ENCODE measurements at regions not wholly inside any gene's neighbourhood (a gene's known extent, or its start where the extent isn't known, plus 50 kb on each side); places are given as distances from the start of the nearest gene placed in this dataset.

DNA sequence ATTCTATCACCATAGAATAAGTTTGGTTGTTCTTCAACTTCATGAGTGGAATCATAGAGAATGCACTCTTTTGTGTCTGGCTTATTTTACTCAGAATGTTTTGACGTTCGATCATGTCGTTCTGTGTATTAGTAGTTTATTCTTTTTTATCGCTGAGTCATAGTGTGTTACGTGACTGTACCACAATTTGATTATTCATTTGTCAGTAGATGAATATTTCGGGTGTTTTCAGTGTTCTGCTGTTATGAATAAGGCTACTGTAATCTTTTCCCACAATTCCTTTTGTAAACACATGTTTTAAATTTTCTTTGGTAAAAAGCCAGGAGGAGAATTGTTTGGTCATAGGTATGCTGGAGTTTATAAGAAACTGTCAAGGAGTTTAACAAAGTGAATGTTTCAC lies 279.9 kb upstream of the B3GAT1 start:
- H3K9ac ChIP-seq (ENCODE audit: extremely low read depth, insufficient read length, low read length) = no peak overlapping the region
- H3K4me3 Mint-ChIP-seq = no peak overlapping the region
- H3K9me3 ChIP-seq (ENCODE audit: control insufficient read depth, low read depth, low read length) = no peaks in the 10 kb centered on the region
- no peak for TF ChIP-seq CTCF (conservative IDR thresholded peaks at IDR 0.05)
- H3K56ac ChIP-seq (ENCODE audit: insufficient read length, low read depth, low read length) = no peak overlapping the region
- H3K4me2 ChIP-seq (ENCODE audit: insufficient read depth, insufficient read length, low read length) = no peak overlapping the region
- H3K27ac ChIP-seq (ENCODE audit: insufficient read length, low read depth, low read length) = no peak overlapping the region
- no peak overlapping the region for H2AFZ ChIP-seq (ENCODE audit: low read length)
- no peaks in the 10 kb centered on the region for H3K27me3 ChIP-seq (ENCODE audit: insufficient read depth, low read length)
- no peak overlapping the region for H2BK12ac ChIP-seq (ENCODE audit: insufficient read length, low read depth, low read length)
- H2BK20ac ChIP-seq (ENCODE audit: low read depth, low read length, poor library complexity, severe bottlenecking) = no peak overlapping the region
- H2BK5ac ChIP-seq (ENCODE audit: insufficient read length, low read length) = no peak overlapping the region
- no peak overlapping the region for H2BK15ac ChIP-seq (ENCODE audit: low read depth, low read length)
- no peak overlapping the region for H3K18ac ChIP-seq (ENCODE audit: insufficient read length, low read depth, low read length)
- no CpG with 5 or more reads among the region's 6 CpGs for whole genome bisulfite sequencing (ENCODE audit: extremely low coverage, insufficient read length, low lambda C conversion rate)
- no peak for DNase-seq
- H3K27me3 Mint-ChIP-seq (ENCODE audit: low read depth) = peaks cover 13% of the 10 kb centered on the region
- H3K9me3 Mint-ChIP-seq = no peaks in the 10 kb centered on the region
- no peak overlapping the region for H4K91ac ChIP-seq (ENCODE audit: insufficient read length, low read depth, low read length)
- no peak overlapping the region for H4K5ac ChIP-seq (ENCODE audit: insufficient read length, low read depth, low read length)
- no peak overlapping the region for H4K8ac ChIP-seq (replicated peaks; ENCODE audit: insufficient read length, low read depth, low read length)
- H3K79me1 ChIP-seq (ENCODE audit: insufficient read depth, low read depth, low read length, poor library complexity, severe bottlenecking) = no peaks in the 10 kb centered on the region
- no peak overlapping the region for H2AK5ac ChIP-seq (ENCODE audit: insufficient read length, low read length)
- H3K4ac ChIP-seq (ENCODE audit: low read depth, low read length) = no peak overlapping the region
- no peaks in the 10 kb centered on the region for H3K79me2 ChIP-seq (ENCODE audit: insufficient read depth, low read length)
- no peak overlapping the region for H3T11ph ChIP-seq (ENCODE audit: low read length)
- no peaks in the 10 kb centered on the region for H3K4me1 Mint-ChIP-seq
- no peak overlapping the region for H3K27ac Mint-ChIP-seq
- no peak overlapping the region for H2BK120ac ChIP-seq (ENCODE audit: low read depth, low read length, poor library complexity, severe bottlenecking)
- H3K4me1 ChIP-seq (ENCODE audit: insufficient read depth, low read length) = no peaks in the 10 kb centered on the region
- H3K23ac ChIP-seq (ENCODE audit: insufficient read length, low read depth, low read length) = no peak overlapping the region
- no peaks in the 10 kb centered on the region for H3K36me3 Mint-ChIP-seq (ENCODE audit: insufficient read depth in 1 of 3, low read depth in 3 of 3)
- H4K20me1 ChIP-seq (ENCODE audit: control insufficient read depth, insufficient read depth, insufficient read length) = no peaks in the 10 kb centered on the region
- H3K14ac ChIP-seq (ENCODE audit: insufficient read depth, low read length) = no peak overlapping the region
- H3K23me2 ChIP-seq (ENCODE audit: insufficient read length, low read depth, low read length, poor library complexity, severe bottlenecking) = no peaks in the 10 kb centered on the region
